Cardiac muscle cell (in vitro differentiated cells and primary cell): ENCODE measurements at regions not wholly inside any gene's neighbourhood (a gene's known extent, or its start where the extent isn't known, plus 50 kb on each side); places are given as distances from the start of the nearest gene placed in this dataset.

ENCODE experiments used
- DNase-seq, 2 donors: peaks; one replicate each; pipeline versions ENCODE4 v3.0.0 to v3.0.0-alpha.2; 2010 to 2017; ENCODE audit warnings: low read depth in 1 of 2, low spot score in 1 of 2
- H3K27ac ChIP-seq: fragments of 200-600 bp; sonication (generic); 2 replicates; pipeline ENCODE4 v1.5.1; 2016
- H3K27me3 ChIP-seq: fragments of 200-600 bp; sonication (generic); 2 replicates; pipeline ENCODE4 v1.6.0; 2016; ENCODE audit warnings: control low read depth
- H3K36me3 ChIP-seq: fragments of 200-600 bp; sonication (generic); 2 replicates; pipeline ENCODE4 v1.5.1; 2016; ENCODE audit warnings: control low read depth
- H3K4me1 ChIP-seq: fragments of 200-600 bp; sonication (generic); 2 replicates; pipeline ENCODE4 v1.8.1; 2017; ENCODE audit warnings: low read depth, mild to moderate bottlenecking, mixed run types
- H3K4me3 ChIP-seq: fragments of 200-600 bp; sonication (generic); 2 replicates; pipeline ENCODE4 v1.5.1; 2016; ENCODE audit warnings: mild to moderate bottlenecking
- H3K9me3 ChIP-seq: fragments of 200-600 bp; sonication (generic); 2 replicates; pipeline ENCODE4 v1.5.1; 2017; ENCODE audit warnings: low read depth, mild to moderate bottlenecking, control low read depth
- CTCF ChIP-seq: IDR thresholded peaks from 2 replicates; pipeline ENCODE4 v1.5.1; 2012; ENCODE audit warnings: low read depth, mild to moderate bottlenecking, low read length

- Histone ChIP-seq H3K27me3 (no peaks in the 10 kb centered on the region), H3K36me3 (no peaks in the 10 kb centered on the region), H3K4me3 (no peak overlapping the region), H3K4me1 (no peaks in the 10 kb centered on the region), H3K9me3 (no peaks in the 10 kb centered on the region), H3K27ac (no peak overlapping the region)
- TF ChIP-seq CTCF = no peak
- DNase-seq = no peak
Measured at GRCh38 chr3:144175644-144176425, 204.2 kb downstream of the DIPK2A start.

GRCh38 chr3:144177649-144178048 is 206.0 kb downstream of the DIPK2A start:
- no peaks in the 10 kb centered on the region for H3K36me3 ChIP-seq
- no peak for DNase-seq
- no peaks in the 10 kb centered on the region for H3K27me3 ChIP-seq
- H3K4me1 ChIP-seq = no peaks in the 10 kb centered on the region
- no peak overlapping the region for H3K27ac ChIP-seq
- H3K4me3 ChIP-seq = no peak overlapping the region
- H3K9me3 ChIP-seq = no peaks in the 10 kb centered on the region
- no peak for TF ChIP-seq CTCF

GRCh38 chr3:144178607-144179006 is 207.0 kb downstream of the DIPK2A start:
- H3K4me3 ChIP-seq = no peak overlapping the region
- no peak overlapping the region for H3K27ac ChIP-seq
- no peaks in the 10 kb centered on the region for H3K9me3 ChIP-seq
- TF ChIP-seq CTCF = no peak
- H3K27me3 ChIP-seq = no peaks in the 10 kb centered on the region
- H3K4me1 ChIP-seq = no peaks in the 10 kb centered on the region
- no peak for DNase-seq
- H3K36me3 ChIP-seq = no peaks in the 10 kb centered on the region

- TF ChIP-seq CTCF = no peak
Measured at GRCh38 chr3:144181062-144181461, 209.4 kb downstream of the DIPK2A start.

GRCh38 chr3:144182501-144182900 is 210.9 kb downstream of the DIPK2A start:
- no peaks in the 10 kb centered on the region for H3K9me3 ChIP-seq
- no peak overlapping the region for H3K4me3 ChIP-seq
- no peak for DNase-seq
- no peak overlapping the region for H3K27ac ChIP-seq
- H3K4me1 ChIP-seq = no peaks in the 10 kb centered on the region
- TF ChIP-seq CTCF = no peak
- no peaks in the 10 kb centered on the region for H3K27me3 ChIP-seq
- no peaks in the 10 kb centered on the region for H3K36me3 ChIP-seq

More at GRCh38 chr3:144181062-144181461, 209.4 kb downstream of the DIPK2A start:
- H3K27ac ChIP-seq = no peak overlapping the region
- no peaks in the 10 kb centered on the region for H3K9me3 ChIP-seq
- H3K4me1 ChIP-seq = no peaks in the 10 kb centered on the region
- no peaks in the 10 kb centered on the region for H3K27me3 ChIP-seq
- no peak overlapping the region for H3K4me3 ChIP-seq
- no peak for DNase-seq
- no peaks in the 10 kb centered on the region for H3K36me3 ChIP-seq
